ENCODE measurements at regions not wholly inside any gene's neighbourhood (a gene's known extent, or its start where the extent isn't known, plus 50 kb on each side); places are given as distances from the start of the nearest gene placed in this dataset.
"Not testable (repeated sequence)": the region's sequence is repeated elsewhere in the genome, so short reads cannot be mapped to it uniquely, and the experiment has no call there.

DNA sequence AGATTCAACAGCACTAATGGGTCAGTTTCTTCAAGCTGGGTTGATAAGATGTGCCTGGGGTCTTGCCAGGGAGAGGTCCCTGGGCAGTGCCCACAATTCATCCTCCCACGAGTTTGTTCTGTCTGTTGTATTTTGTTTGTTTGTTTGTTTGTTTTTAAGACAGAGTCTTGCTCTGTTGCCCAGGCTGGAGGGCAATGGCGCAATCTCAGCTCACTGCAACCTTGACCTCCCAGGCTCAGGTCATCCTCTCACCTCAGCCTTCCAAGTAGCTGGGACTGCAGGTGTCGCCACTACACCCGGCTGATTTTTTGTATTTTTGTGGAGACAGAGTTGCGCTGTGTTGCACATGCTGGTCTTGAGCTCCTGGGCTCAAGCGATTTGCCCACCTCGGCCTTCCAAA lies 120.1 kb downstream of the NUFIP1 start:
- H3K4me3 ChIP-seq: no peak overlapping the region
- H3K9me3 ChIP-seq: no peaks in the 10 kb centered on the region
- intact Hi-C loops (cut with DNase I; ENCODE audit: low total_unique reads): no loop called here
- 69 to 86% methylated on average over 7 of the region's 7 CpGs for WGBS, 2 donors
- no peaks in the 10 kb centered on the region for H3K36me3 ChIP-seq (ENCODE audit: low read depth, missing control alignments)
- TF ChIP-seq POLR2A (IDR thresholded peaks at IDR 0.05): no peak
- TF ChIP-seq CTCF (IDR thresholded peaks at IDR 0.05): no peak
- no peak for DNase-seq
- no peak overlapping the region for H3K27ac ChIP-seq
- peaks cover 8% of the 10 kb centered on the region for H3K4me1 ChIP-seq
- H3K27me3 ChIP-seq: no peaks in the 10 kb centered on the region

- Histone ChIP-seq H3K4me1 (peaks cover 8% of the 10 kb centered on the region), H3K36me3 (ENCODE audit: low read depth, missing control alignments) (no peaks in the 10 kb centered on the region), H3K27me3 (no peaks in the 10 kb centered on the region), H3K4me3 (no peak overlapping the region), H3K27ac (no peak overlapping the region), H3K9me3 (no peaks in the 10 kb centered on the region)
- TF ChIP-seq POLR2A (IDR thresholded peaks at IDR 0.05) (no peak), CTCF (IDR thresholded peaks at IDR 0.05) (no peak)
- DNase-seq: no peak
- intact Hi-C loops (cut with DNase I; ENCODE audit: low total_unique reads): no loop called here
- WGBS, 2 donors: 74 to 79% methylated on average over 3 of the region's 3 CpGs
Observed at GRCh38 chr13:44868397-44868796, 120.9 kb downstream of the NUFIP1 start.

DNA sequence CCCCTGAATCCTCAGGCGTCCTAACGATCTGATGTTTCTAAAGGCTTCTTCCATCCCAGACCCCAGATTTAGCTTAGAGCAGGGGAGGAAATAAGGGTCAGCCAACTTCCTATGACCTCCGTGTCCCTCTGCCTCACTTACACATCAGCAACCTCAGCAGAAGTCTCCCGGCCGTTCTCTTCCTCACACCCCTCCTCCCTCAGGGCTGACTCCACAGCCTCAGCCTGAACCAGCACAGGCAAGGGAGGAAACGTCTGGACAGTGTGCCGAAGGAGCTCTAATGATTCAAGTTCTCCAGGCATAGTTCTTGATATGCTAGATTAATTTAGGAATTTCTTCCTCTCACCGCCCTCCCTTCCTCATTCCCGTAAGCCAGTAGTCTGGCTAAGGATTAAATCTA lies 121.4 kb downstream of the NUFIP1 start:
- no peaks in the 10 kb centered on the region for H3K9me3 ChIP-seq
- H3K4me3 ChIP-seq: no peak overlapping the region
- H3K36me3 ChIP-seq (ENCODE audit: low read depth, missing control alignments): no peaks in the 10 kb centered on the region
- no peak for TF ChIP-seq CTCF (IDR thresholded peaks at IDR 0.05)
- no peak for TF ChIP-seq POLR2A (IDR thresholded peaks at IDR 0.05)
- H3K27me3 ChIP-seq: no peaks in the 10 kb centered on the region
- intact Hi-C loops (cut with DNase I; ENCODE audit: low total_unique reads): no loop called here
- 65% methylated on average over 9 of the region's 9 CpGs for WGBS, 2 donors
- peaks cover 4% of the 10 kb centered on the region for H3K4me1 ChIP-seq
- peak; percentile 33 for DNase-seq
- peak overlapping the region in 1 of 2 donors; percentile 21 for H3K27ac ChIP-seq

DNA sequence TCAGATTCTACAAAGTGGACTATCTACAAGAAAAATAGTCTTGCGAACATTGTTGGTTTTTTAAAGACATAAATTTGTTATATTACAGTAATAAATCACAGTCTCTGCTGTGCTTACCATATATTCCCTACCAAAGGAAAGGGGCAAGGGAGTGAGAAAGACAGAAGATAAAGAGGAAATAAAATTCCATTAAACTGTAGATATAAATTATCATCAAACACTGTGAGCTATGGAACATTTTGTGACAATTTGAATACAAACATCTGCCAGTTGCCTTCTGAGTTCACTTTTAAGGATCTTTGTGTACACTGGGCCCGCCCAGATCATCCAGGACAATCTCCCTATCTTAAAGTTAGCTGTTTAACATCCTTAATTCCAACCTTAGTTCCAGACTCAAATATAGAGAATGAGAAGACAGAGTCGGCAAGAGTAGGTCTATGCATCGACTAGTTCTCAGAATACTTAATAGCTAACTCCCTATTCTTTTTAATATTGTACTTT lies 122.8 kb downstream of the NUFIP1 start:
- 77 to 80% methylated on average over 4 of the region's 4 CpGs for WGBS, 2 donors
- DNase-seq: no peak
- TF ChIP-seq POLR2A (IDR thresholded peaks at IDR 0.05): no peak
- TF ChIP-seq CTCF (IDR thresholded peaks at IDR 0.05): no peak
- no peaks in the 10 kb centered on the region for H3K27me3 ChIP-seq
- no peak overlapping the region for H3K4me3 ChIP-seq
- no peak overlapping the region for H3K27ac ChIP-seq
- intact Hi-C loops (cut with DNase I; ENCODE audit: low total_unique reads): no loop called here
- no peaks in the 10 kb centered on the region for H3K9me3 ChIP-seq
- H3K4me1 ChIP-seq: peaks cover 4% of the 10 kb centered on the region
- H3K36me3 ChIP-seq (ENCODE audit: low read depth, missing control alignments): no peaks in the 10 kb centered on the region

- Histone ChIP-seq H3K9me3 (no peaks in the 10 kb centered on the region), H3K27ac (no peak overlapping the region), H3K36me3 (ENCODE audit: low read depth, missing control alignments) (no peaks in the 10 kb centered on the region), H3K27me3 (no peaks in the 10 kb centered on the region), H3K4me3 (no peak overlapping the region), H3K4me1 (peaks cover 4% of the 10 kb centered on the region)
- TF ChIP-seq POLR2A (IDR thresholded peaks at IDR 0.05) (no peak), CTCF (IDR thresholded peaks at IDR 0.05) (no peak)
- WGBS, 2 donors: 80 to 84% methylated on average over 10 of the region's 10 CpGs
- intact Hi-C loops (cut with DNase I; ENCODE audit: low total_unique reads): no loop called here
- DNase-seq: no peak
Observed at GRCh38 chr13:44865722-44866410, 123.4 kb downstream of the NUFIP1 start.

- intact Hi-C loops (cut with DNase I; ENCODE audit: low total_unique reads); DNase-seq; H3K36me3 ChIP-seq (ENCODE audit: low read depth, missing control alignments); H3K27me3 ChIP-seq; H3K9me3 ChIP-seq; H3K27ac ChIP-seq; H3K4me3 ChIP-seq; H3K4me1 ChIP-seq: not testable (repeated sequence)
Observed at GRCh38 chr13:44863641-44864040, 125.6 kb downstream of the NUFIP1 start.

All from testis (tissue), 2 donors.